NCI-H510A treated with DMSO at 0.1 percent for 48 hours (cell line): ENCODE measurements at regions not wholly inside any gene's neighbourhood (a gene's known extent, or its start where the extent isn't known, plus 50 kb on each side); places are given as distances from the start of the nearest gene placed in this dataset.

Experiments used
- DNase-seq: peaks from one replicate; lab custom pipeline; 2025; lab: John Stamatoyannopoulos, UW

DNA sequence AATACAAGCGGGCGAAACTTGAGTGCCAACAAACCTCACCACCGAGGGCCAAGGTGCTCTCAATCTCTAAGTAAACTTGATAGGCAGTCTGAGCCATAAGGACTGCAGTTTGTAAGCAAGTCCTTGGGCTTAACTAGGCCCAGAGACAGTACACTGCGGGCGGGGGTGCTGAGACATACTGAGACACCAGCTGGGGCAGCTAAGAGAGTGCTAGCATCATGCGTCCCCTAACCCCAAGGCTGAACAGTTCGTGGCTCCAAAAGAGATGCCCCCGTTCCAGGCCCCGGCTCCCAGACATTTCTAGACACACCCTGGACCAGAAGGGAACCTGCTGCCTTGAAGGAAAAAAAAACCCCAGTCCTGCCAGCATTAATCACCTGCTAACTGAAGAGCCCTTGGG lies 126.8 kb upstream of the PRDX4 start:
- DNase-seq: no peak

DNA sequence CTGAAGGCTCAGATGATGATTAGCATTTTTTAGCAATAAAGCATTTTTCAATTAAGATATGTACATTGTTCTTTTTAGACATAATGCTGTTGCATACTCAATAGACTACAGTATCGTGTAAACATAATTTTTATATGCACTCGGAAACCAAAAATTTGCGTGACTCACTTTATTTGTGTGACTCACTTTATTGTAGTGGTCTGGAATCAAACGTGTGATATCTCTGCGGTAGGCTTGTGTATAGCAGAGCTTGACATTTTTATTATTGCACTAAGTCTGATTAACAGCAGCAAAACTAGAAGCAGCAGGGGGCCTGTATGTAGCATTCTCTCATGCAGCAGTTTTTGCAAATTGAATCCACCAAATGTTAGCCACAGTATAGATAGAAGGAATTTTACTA lies 119.1 kb upstream of the PRDX4 start:
- DNase-seq: no peak

DNA sequence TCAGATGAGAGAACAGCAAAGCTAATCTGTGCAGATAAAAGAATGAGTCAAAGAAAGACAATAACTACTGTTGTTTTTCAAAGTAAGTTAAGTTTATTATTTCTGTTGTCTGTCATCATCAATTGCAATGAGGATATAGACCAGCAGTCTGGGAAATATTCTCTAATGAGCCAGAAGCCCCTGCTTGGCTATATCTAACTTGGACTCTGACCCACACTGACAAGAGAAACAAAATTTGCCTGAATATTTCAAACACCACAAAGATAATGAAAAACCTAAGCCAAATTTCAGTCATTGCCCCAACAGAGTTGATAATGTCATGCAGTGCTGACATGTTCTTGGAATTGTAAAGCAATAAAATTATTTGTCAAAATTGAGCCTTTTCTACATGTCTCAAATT lies 115.0 kb upstream of the PRDX4 start:
- no peak for DNase-seq

DNA sequence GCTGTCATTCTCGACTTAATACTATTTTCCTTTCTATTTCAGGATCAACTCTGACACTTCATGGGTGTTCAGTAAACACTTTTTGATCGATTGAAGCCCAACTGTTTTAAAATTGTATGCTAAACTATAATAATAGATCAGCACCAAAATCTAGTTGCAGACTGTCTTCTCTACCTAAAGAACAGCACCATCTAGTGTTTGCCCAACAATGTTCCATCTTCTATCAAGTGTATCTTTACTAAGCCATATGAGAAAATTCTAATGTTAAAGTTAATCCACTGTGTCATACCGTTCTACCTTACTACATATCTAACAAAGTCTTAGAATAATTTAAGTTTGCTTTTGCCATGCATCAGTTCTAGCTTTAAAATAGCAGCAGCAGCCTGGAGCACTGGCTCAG lies 113.0 kb upstream of the PRDX4 start:
- peak; percentile 19 for DNase-seq

DNA sequence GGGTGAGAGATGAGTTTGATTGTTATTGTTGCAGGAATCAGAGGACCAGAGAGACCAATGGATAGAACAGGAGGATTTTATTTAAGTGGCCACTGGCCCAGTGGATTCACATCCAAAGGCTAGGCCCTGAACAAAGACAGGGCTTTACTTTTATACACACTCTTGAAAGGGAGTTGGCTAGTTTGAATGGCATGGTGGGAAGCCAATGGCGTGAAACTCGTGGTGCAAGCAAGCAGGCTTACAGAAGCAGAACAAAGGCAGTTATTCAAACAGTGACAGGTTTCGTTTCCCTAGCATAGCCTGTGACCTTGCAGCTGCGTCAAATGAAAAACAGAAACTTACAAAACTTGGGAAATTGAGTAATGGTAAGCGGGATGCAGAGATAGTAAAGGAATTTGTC lies 110.2 kb upstream of the PRDX4 start:
- DNase-seq: no peak

DNA sequence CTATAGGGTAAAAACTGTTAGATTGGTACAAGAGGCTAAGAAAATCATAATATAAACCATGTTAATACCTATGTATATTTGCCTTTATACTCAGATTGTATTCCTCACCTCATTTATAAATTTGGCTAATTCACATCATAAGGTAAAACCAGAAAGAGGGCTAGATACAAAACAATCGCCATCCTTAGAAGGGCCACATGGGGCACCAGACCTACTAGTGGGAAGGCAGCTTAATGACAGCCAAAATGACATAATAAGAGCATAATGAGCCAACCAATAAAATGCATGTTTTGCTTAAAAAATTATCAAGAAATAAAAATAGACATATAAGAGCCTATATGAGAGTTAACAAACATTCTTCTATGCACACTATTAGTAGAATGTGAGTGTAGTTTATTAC lies 107.3 kb upstream of the PRDX4 start:
- DNase-seq: no peak

DNA sequence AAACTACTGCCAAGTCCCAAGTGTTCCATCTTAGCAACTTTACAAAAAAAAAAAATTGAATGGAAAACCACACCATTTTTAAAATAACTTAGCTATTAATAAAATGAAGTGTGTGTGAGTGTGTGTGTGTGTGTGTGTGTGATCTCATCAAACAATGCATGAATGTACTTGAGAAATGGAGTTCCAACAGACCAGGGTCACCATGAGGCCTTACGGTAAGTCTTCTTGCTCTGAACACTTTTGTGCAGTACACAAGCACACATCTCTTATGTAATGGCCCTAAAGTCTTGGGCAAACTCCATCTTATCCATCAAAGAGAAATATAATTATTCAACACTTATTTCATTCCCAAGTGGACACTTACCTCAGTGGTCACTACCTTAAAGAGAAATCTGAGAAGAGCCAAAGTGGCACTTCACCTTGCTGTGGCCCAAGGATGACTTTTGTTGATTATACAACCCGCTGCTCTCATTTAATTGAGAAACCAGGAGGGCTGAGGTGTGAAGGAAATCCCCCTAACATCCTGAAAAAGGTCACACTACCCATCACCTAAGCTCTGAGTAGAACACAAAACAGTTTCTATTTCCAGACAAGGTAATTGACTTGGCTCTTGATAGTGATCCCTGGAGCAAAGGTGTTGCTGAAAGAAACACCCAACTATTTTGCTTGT lies 96.5 kb upstream of the PRDX4 start:
- DNase-seq: no peak

DNA sequence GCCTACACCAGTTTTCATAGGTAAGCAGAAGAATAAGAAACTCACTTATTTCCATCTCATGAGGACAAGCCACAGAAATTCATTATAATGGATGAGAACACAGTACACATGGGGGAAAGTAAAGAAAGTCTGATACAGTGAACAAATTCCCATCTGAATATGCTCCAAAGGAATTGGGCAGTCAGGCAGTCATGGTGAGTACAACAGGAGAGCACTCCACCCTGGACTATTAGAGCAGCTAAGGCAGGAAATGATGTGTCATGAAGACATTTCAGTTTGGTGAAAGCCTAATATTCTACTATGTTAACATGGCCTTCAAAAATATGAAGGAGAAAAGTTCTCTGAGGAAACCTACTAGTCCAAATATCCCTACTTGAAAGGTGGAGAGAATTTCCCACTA lies 92.0 kb upstream of the PRDX4 start:
- no peak for DNase-seq

DNA sequence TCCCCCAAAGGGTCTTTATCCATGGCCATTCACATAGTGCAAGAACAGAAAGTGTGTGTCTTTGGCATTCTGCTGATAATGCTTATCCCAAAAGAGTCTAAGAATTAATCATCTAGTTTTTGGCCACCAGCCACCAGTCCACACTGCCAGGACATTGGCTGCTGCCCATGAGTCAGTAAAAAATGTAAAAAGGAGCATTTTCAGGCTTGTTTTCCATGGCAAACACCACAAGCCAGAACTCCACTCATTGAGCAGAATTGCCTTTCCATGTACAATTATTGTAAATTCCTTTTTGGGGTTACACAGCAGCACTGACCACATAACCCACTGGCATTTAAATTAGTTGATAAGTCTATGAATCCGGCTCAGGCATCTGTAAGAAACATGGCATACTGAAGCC lies 89.2 kb upstream of the PRDX4 start:
- no peak for DNase-seq

DNA sequence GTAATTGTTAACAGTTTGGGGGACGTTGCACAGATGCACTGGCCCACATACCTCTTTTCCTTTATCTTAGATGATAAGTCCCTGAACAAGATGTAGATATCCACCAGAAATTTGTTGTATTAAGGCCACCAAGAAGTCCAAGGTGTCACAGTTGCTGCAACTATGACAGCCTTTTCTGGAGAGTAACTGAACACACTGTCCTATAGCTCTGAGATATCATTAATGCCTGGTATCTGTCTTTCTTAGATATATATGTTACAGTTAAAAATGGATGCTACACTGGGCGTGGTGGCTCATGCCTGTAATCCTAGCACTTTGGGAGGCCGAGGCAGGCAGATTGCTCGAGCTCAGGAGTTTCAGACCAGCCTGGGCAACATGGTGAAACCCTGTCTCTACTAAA lies 77.8 kb upstream of the PRDX4 start:
- DNase-seq: no peak

DNA sequence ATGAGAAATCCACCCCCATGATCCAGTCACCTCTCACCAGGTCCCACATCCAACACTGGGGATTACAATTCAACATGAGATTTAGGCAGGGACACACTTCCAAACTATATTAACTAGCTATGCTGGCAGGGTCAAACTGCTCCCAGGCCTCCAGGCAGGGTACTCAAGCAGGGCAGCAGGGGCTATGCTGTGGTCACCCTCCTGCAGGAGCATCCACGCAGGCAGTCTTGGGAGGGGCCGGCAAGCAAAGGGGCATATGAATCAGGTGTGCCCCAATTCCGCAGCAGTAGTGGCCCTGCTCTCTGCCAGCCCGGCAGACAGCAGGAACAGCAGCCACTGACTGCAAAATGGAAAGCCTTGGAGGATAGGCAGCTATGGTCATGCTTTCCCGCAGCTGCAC lies 74.6 kb upstream of the PRDX4 start:
- DNase-seq: no peak

DNA sequence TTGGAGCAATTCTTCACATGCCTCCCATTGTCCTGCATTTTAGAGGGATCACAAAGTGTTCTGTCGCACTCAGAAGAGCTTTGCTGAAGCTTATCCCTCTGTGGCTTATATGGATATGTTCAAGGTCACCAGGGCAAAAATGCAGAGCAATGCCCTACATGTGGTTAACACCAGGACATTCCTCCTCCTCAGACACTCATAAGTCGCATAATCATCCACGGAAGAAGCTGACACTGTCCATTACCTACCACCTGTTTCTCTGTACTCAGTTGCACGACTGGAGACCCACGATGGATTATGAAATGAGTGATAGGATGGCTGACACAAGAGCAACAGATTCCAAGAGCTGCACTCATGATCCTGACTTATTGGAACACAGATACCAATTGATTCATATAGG lies 68.7 kb upstream of the PRDX4 start:
- DNase-seq: no peak

DNA sequence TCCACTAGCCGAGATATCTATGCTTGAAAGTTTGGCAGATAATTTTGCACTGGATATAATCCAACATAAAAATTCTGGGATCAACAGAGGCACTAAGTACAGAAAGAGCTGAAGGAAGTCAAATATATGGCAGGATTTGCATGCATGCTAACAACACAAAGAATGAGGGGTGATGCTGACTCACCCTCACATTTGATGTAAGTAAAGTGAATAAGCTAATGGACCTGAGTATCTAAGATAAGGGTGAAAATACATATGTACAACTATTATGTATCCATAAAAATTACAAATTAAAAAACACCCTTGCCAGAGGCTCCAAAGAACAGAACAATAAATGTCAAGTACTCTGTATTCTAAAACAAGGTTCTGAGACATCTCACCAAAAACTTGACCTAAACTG lies 63.8 kb upstream of the PRDX4 start:
- no peak for DNase-seq

DNA sequence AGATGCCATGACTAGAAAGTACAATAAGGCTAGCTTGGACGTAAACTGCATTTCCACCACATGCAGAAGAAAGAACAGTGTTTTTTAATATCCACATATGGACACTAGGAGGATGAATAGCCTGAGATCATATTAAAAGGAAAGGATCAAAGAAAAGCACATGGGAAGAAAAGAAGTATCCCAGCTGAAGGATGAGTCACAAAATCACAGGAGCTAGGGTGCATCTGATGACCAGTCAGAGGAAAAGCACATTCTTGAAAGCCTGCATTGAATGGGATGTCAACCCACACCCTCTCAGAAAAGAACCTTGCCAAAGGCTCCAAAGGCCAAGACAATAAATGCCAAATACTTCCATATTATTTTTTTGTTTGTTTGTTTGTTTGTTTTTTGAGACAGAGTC lies 56.8 kb upstream of the PRDX4 start:
- no peak for DNase-seq

DNA sequence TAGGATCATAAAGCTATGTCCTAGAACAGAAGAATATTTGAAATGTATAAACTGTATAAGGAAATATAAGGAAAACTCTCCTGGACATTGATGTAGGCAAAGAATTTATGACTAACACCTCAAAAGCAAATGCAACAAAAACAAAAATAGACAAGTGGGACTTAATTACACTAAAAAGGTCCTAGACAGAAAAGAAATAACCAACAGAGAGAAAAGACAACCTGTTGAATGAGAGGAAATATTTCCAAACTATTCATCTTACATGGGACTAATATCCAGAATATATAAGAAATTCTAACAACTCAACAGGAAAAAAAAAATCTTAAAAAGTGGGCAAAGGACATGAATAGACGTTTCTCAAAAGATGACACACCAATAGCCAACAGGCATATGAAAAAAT lies 54.4 kb upstream of the PRDX4 start:
- DNase-seq: no peak

DNA sequence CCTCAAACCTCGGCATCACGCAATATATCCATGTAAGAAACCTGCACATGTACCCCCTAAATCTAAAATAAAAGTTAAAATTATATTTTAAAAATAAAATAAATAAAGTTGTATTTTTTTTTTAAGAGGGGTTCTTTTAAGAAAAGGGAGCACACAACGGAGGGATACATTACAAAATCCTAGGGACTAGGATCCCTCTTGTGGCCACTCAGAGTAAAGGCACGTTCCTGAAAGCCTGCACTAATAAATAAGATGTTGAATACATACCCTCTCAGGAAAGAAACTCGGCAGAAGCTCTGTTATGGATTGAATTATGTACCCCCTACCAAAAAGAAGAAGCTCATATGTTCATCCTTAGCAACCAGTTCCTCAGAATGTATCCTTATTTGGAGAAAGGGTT lies 50.9 kb upstream of the PRDX4 start:
- peak; percentile 15 for DNase-seq
